Panc1 (cell line): ENCODE measurements at regions not wholly inside any gene's neighbourhood (a gene's known extent, or its start where the extent isn't known, plus 50 kb on each side); places are given as distances from the start of the nearest gene placed in this dataset.
"Not testable (repeated sequence)": the region's sequence is repeated elsewhere in the genome, so short reads cannot be mapped to it uniquely, and the experiment has no call there.

ENCODE experiments used
- ATAC-seq: fragments of 200-7000 bp; cut with Tn5 transposase; 2 replicates; pipeline ENCODE4 v1.9.1; 2020; ENCODE audit warnings: mild to moderate bottlenecking, moderate library complexity
- BruUV-seq: library from RNA; stranded (reverse); fragments of 400-500 nt; replicated peaks from 2 replicates; lab custom pipeline; 2021; lab: Mats Ljungman, UMichigan
- CTCF ChIA-PET: fragments of 300-600 bp; sonication (Branson Sonifier 250); formaldehyde crosslinking; loops from one replicate; lab custom pipeline; 2022; ENCODE audit warnings: antibody characterized with exemption; lab: Charles Lee
- POLR2A ChIA-PET: fragments of 300-600 bp; sonication (Branson Sonifier 250); formaldehyde crosslinking; loops from one replicate; lab custom pipeline; 2022; ENCODE audit warnings: antibody characterized with exemption; lab: Charles Lee
- DNase-seq: peaks from one replicate; pipeline ENCODE4 v3.0.0-alpha.2; 2010; ENCODE audit warnings: low read depth, low spot score
- H3K27ac ChIP-seq: 2 replicates; pipeline ENCODE4 v1.5.1; 2011; ENCODE audit warnings: mild to moderate bottlenecking, low read length, inconsistent platforms
- H3K27me3 ChIP-seq: fragments of 200-500 bp; sonication (Bioruptor generic); 2 replicates; pipeline ENCODE4 v1.6.0; 2014; ENCODE audit warnings: low read length, inconsistent platforms; ENCODE audit not compliant: control insufficient read depth, insufficient read depth
- H3K36me3 ChIP-seq: fragments of 200-500 bp; sonication (Bioruptor generic); 2 replicates; pipeline ENCODE4 v1.5.1; 2014; ENCODE audit warnings: inconsistent platforms, mild to moderate bottlenecking, low read length, moderate library complexity; ENCODE audit not compliant: control insufficient read depth, insufficient read depth
- H3K4me1 ChIP-seq: 2 replicates; pipeline ENCODE4 v1.5.1; 2011; ENCODE audit warnings: inconsistent platforms, mild to moderate bottlenecking, low read length, moderate library complexity; ENCODE audit not compliant: control insufficient read depth, insufficient read depth
- H3K4me3 ChIP-seq, 2 experiments: 2 replicates each; pipeline ENCODE4 v1.5.1; 2011 to 2012; ENCODE audit warnings: low read depth in 2 of 2, low read length in 2 of 2, mild to moderate bottlenecking in 2 of 2, inconsistent platforms in 1 of 2, moderate library complexity in 1 of 2
- H3K9me3 ChIP-seq: fragments of 200-500 bp; sonication (Bioruptor generic); 2 replicates; pipeline ENCODE4 v1.5.1; 2014; ENCODE audit warnings: low read depth, mild to moderate bottlenecking, inconsistent platforms, low read length, moderate library complexity; ENCODE audit not compliant: control insufficient read depth, insufficient read depth
- POLR2AphosphoS5 ChIP-seq: IDR thresholded peaks from 2 replicates; pipeline ENCODE4 v1.6.1; 2012; ENCODE audit warnings: mild to moderate bottlenecking, low read depth, low read length, moderate library complexity
- in situ Hi-C: cut with HindIII; loops from 2 replicates; pipeline ENCODE4 v1.10.0; 2016; ENCODE audit warnings: low sequenced_read_pairs, low pct_unique_long_range_greater_than_20kb
- intact Hi-C: fragments of 100-400 bp; cut with micrococcal nuclease; formaldehyde crosslinking; loops from one replicate; pipeline ENCODE4 v1.10.0; 2022; ENCODE audit not compliant: unreplicated experiment

DNA sequence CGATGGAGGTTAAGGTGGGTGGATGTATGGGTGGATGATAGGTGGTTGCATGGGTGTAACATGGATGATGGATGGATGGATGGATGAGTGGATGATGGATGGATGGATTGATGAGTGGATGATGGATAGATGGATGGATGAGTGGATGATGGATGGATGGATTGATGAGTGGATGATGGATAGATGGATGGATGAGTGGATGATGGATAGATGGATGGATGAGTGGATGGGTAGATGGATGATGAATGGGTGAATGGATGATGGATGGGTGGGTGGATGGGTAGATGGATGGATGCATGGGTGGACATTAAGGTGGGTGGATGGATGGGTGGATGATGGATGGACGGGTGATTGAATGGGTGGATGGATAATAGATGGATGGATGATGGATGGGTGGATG, 136.5 kb upstream of the FOXD4L5 start:
- DNase-seq, H3K36me3 ChIP-seq, H3K4me3 ChIP-seq, in situ Hi-C loops, POLR2A ChIA-PET, H3K4me1 ChIP-seq, H3K27ac ChIP-seq, ATAC-seq, intact Hi-C loops, H3K9me3 ChIP-seq, CTCF ChIA-PET, H3K27me3 ChIP-seq, BruUV-seq: not testable (repeated sequence)

GRCh38 chr9:65420771-65421170, 135.8 kb upstream of the FOXD4L5 start:
- in situ Hi-C loops: no loop called here
- Histone ChIP-seq H3K4me1 (no peaks in the 10 kb centered on the region), H3K27ac (no peak overlapping the region), H3K27me3 (no peaks in the 10 kb centered on the region), H3K4me3 (no peak overlapping the region), H3K36me3 (no peaks in the 10 kb centered on the region), H3K9me3 (no peaks in the 10 kb centered on the region)
- intact Hi-C loops: no loop called here
- no TSS peak for BruUV-seq
- no peak for TF ChIP-seq POLR2AphosphoS5
- ATAC-seq (no peak), DNase-seq (no peak)
- POLR2A ChIA-PET: no interaction called here
- CTCF ChIA-PET: no interaction called here

GRCh38 chr9:65418966-65419365, 134.0 kb upstream of the FOXD4L5 start:
- BruUV-seq, intact Hi-C loops, H3K9me3 ChIP-seq, POLR2A ChIA-PET, CTCF ChIA-PET, H3K27ac ChIP-seq, H3K27me3 ChIP-seq, H3K4me1 ChIP-seq, in situ Hi-C loops, ATAC-seq, H3K36me3 ChIP-seq, H3K4me3 ChIP-seq, DNase-seq: not testable (repeated sequence)

DNA sequence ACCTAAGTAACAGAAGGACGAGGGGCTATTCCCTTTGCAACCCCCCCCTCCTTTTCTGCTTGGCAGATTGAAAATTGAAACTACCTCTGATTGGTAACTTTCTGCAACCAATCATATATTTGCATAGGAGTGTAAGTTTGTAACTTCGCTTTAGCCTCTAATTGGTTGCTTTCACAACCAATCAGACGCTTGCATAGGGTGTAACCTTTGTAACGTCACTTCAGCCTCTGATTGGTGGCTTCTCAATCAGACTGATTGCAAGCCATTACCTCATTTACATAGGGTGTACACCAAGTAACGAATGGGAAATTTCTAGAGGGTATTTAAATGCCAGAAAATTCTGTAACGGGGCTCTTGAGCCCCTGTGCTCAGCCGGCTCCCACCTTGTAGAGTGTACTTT, 131.9 kb upstream of the FOXD4L5 start:
- in situ Hi-C loops, DNase-seq, H3K27me3 ChIP-seq, CTCF ChIA-PET, H3K4me3 ChIP-seq, POLR2A ChIA-PET, H3K27ac ChIP-seq, BruUV-seq, H3K4me1 ChIP-seq, H3K36me3 ChIP-seq, ATAC-seq, intact Hi-C loops, H3K9me3 ChIP-seq: not testable (repeated sequence)

- CTCF ChIA-PET, POLR2A ChIA-PET, H3K4me3 ChIP-seq, ATAC-seq, H3K4me1 ChIP-seq, H3K9me3 ChIP-seq, BruUV-seq, intact Hi-C loops, DNase-seq, H3K27ac ChIP-seq, H3K36me3 ChIP-seq, H3K27me3 ChIP-seq, in situ Hi-C loops: not testable (repeated sequence)
Observed at GRCh38 chr9:65414249-65414648, 129.2 kb upstream of the FOXD4L5 start.

DNA sequence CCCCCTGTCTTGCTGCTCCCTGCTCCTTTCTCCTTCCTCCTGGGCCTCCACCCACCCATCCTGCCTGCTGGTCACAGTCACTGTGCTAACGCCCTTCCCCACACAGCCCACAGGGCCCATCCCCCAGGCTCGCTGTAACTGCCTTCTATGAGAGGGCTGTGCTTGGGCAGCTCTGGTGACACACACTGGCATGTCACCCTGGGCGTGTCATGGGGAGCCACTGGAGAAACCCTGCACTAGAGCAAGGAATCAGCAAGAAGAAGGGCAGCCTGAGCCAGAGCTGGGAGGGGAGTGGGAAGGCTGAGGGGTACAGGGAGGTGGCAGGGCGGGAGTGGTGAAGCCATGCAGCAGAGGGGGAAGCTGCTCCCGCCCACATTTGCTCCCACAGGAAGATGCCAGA, 128.4 kb upstream of the FOXD4L5 start:
- ATAC-seq, CTCF ChIA-PET, H3K4me1 ChIP-seq, BruUV-seq, in situ Hi-C loops, H3K36me3 ChIP-seq, H3K9me3 ChIP-seq, intact Hi-C loops, H3K27ac ChIP-seq, DNase-seq, H3K4me3 ChIP-seq, POLR2A ChIA-PET, H3K27me3 ChIP-seq: not testable (repeated sequence)
